Thyroid gland (tissue), 4 donors: ENCODE measurements at regions not wholly inside any gene's neighbourhood (a gene's known extent, or its start where the extent isn't known, plus 50 kb on each side); places are given as distances from the start of the nearest gene placed in this dataset.
A peak's percentile ranks its signal among the peaks of the same experiment; 100 is the strongest.
"Not testable (repeated sequence)": the region's sequence is repeated elsewhere in the genome, so short reads cannot be mapped to it uniquely, and the experiment has no call there.

Source experiments
- DNase-seq, 2 donors: peaks; one replicate each; pipeline ENCODE4 v3.0.0-alpha.2; 2019
- H3K27ac ChIP-seq, 3 donors: fragments of 200-600 bp; sonication (generic); 1 replicate in 2 of 3; 2 replicates in 1 of 3; pipeline ENCODE4 v1.5.1; 2016 to 2019; ENCODE audit warnings: mild to moderate bottlenecking in 1 of 3, moderate library complexity in 1 of 3
- H3K27me3 ChIP-seq: fragments of 200-600 bp; sonication (generic); one replicate; pipeline ENCODE4 v1.5.1; 2019
- H3K36me3 ChIP-seq, 2 donors: fragments of 200-600 bp; sonication (generic); one replicate each; pipeline ENCODE4 v1.5.1; 2016 to 2019
- H3K4me1 ChIP-seq, 2 donors: fragments of 200-600 bp; sonication (generic); one replicate each; pipeline ENCODE4 v1.5.1; 2017 to 2019
- H3K4me3 ChIP-seq, 3 donors: fragments of 200-600 bp; sonication (generic); replicated peaks in 1 of 3; 1 replicate in 2 of 3; 2 replicates in 1 of 3; pipeline ENCODE4 v1.5.1; 2016; ENCODE audit warnings: mild to moderate bottlenecking in 1 of 3
- H3K9me3 ChIP-seq: fragments of 200-600 bp; sonication (generic); one replicate; pipeline ENCODE4 v1.5.1; 2017
- CTCF ChIP-seq, 6 experiments: fragments of 200-600 bp in 3 of 6; fragments of 450-650 bp in 3 of 6; sonication (generic) in 3 of 6; IDR thresholded peaks; one replicate each; pipeline ENCODE4 v1.5.1; 2016 to 2019; ENCODE audit warnings: antibody characterized with exemption in 6 of 6, mild to moderate bottlenecking in 2 of 6, inconsistent platforms in 1 of 6, moderate library complexity in 1 of 6
- POLR2A ChIP-seq, 2 donors: fragments of 450-650 bp; IDR thresholded peaks; one replicate each; pipeline ENCODE4 v1.6.1; 2017; ENCODE audit warnings: antibody characterized with exemption in 2 of 2, mild to moderate bottlenecking in 2 of 2, moderate library complexity in 1 of 2
- WGBS, 2 donors: methylation state at CpG; one replicate each; pipeline ENCODE4 v1.1.5; 2017; 5-methylcytosine and 5-hydroxymethylcytosine counted together
- intact Hi-C: fragments of 100-400 bp; cut with DNase I; formaldehyde crosslinking; loops from one replicate; pipeline ENCODE4 v1.15.1; 2023

- peak; percentile 67 to 75 for DNase-seq
- H3K27me3 ChIP-seq: no peaks in the 10 kb centered on the region
- no peak overlapping the region for H3K4me3 ChIP-seq
- H3K4me1 ChIP-seq: peaks cover 0 to 3% of the 10 kb centered on the region in 2 donors
- H3K27ac ChIP-seq: no peak overlapping the region
- no peaks in the 10 kb centered on the region for H3K36me3 ChIP-seq
- 7 to 10% methylated on average over 11 of the region's 13 CpGs for WGBS, 2 donors
- no peaks in the 10 kb centered on the region for H3K9me3 ChIP-seq
- peak in 5 of 6 experiments; percentile 37 to 81 (median 67) for TF ChIP-seq CTCF (IDR thresholded peaks at IDR 0.05)
- no peak for TF ChIP-seq POLR2A (IDR thresholded peaks at IDR 0.05)
- intact Hi-C loops: loop anchor here (5.0 kb wide), 1 partner anchor 216 kb away; no protein-coding TSS in a partner anchor
Measured at GRCh38 chr3:139111392-139112229, 66.9 kb upstream of the PRR23C start.

- DNase-seq: no peak
- Histone ChIP-seq H3K4me1 (peaks cover 0 to 3% of the 10 kb centered on the region in 2 donors), H3K9me3 (no peaks in the 10 kb centered on the region), H3K27me3 (no peaks in the 10 kb centered on the region), H3K4me3 (no peak overlapping the region), H3K36me3 (no peaks in the 10 kb centered on the region), H3K27ac (no peak overlapping the region)
- TF ChIP-seq CTCF (IDR thresholded peaks at IDR 0.05) (no peak), POLR2A (IDR thresholded peaks at IDR 0.05) (no peak)
- intact Hi-C loops: loop anchor here (5.0 kb wide), 1 partner anchor 215 kb away; no protein-coding TSS in a partner anchor
- WGBS, 2 donors: 0% methylated on average over 1 of the region's 1 CpG
Measured at GRCh38 chr3:139112230-139112558, 67.5 kb upstream of the PRR23C start.

GRCh38 chr3:139113231-139113992 lies 68.7 kb upstream of the PRR23C start:
- DNase-seq: no peak
- intact Hi-C loops: loop anchor here (5.0 kb wide), 1 partner anchor 214 kb away; no protein-coding TSS in a partner anchor
- H3K4me3 ChIP-seq: no peak overlapping the region
- TF ChIP-seq POLR2A (IDR thresholded peaks at IDR 0.05) (no peak), CTCF (IDR thresholded peaks at IDR 0.05) (no peak)
- H3K9me3 ChIP-seq: no peaks in the 10 kb centered on the region
- 66 to 70% methylated on average over 7 of the region's 7 CpGs for WGBS, 2 donors
- H3K27ac ChIP-seq: no peak overlapping the region
- no peaks in the 10 kb centered on the region for H3K27me3 ChIP-seq
- peaks cover 0 to 3% of the 10 kb centered on the region in 2 donors for H3K4me1 ChIP-seq
- no peaks in the 10 kb centered on the region for H3K36me3 ChIP-seq

DNA sequence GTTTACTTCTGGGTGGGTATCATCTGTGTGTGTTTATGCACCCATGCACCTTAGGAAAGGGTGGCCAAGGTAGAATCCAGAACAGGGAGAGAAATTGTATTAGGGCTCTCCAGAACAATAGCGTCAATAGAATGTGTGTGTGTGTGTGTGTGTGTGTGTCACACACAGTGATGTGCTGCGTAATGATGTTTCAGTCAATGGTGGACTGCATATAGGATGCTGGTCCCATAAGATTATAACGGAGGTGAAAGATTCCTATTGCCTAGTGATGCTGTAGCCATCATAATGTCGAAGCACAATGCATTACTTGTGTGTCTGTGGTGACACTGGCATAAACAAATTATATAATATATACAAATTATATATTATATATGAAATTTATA lies 69.3 kb upstream of the PRR23C start:
- Histone ChIP-seq H3K27ac (no peak overlapping the region), H3K4me3 (no peak overlapping the region), H3K4me1 (peaks cover 0 to 3% of the 10 kb centered on the region in 2 donors), H3K27me3 (no peaks in the 10 kb centered on the region), H3K9me3 (no peaks in the 10 kb centered on the region), H3K36me3 (no peaks in the 10 kb centered on the region)
- intact Hi-C loops: loop anchor here (5.0 kb wide), 1 partner anchor 213 kb away; no protein-coding TSS in a partner anchor
- TF ChIP-seq POLR2A (IDR thresholded peaks at IDR 0.05): no peak
- no peak for TF ChIP-seq CTCF (IDR thresholded peaks at IDR 0.05)
- DNase-seq: no peak
- 87 to 94% methylated on average over 4 of the region's 4 CpGs for WGBS, 2 donors

GRCh38 chr3:139116631-139117030 lies 71.9 kb upstream of the PRR23C start:
- H3K4me1 ChIP-seq, DNase-seq, H3K4me3 ChIP-seq, H3K27ac ChIP-seq, H3K36me3 ChIP-seq, H3K27me3 ChIP-seq, H3K9me3 ChIP-seq, intact Hi-C loops: not testable (repeated sequence)
- 96% methylated on average over 7 of the region's 7 CpGs for WGBS, 2 donors
